ENCODE measurements at regions not wholly inside any gene's neighbourhood (a gene's known extent, or its start where the extent isn't known, plus 50 kb on each side); places are given as distances from the start of the nearest gene placed in this dataset.

GRCh38 chr3:135310317-135310716 is 515.3 kb downstream of the EPHB1 start:
- no peak for DNase-seq

GRCh38 chr3:135311699-135312098 is 516.6 kb downstream of the EPHB1 start:
- DNase-seq = no peak

- DNase-seq = no peak
Measured at GRCh38 chr3:135314237-135314636, 519.2 kb downstream of the EPHB1 start.

GRCh38 chr3:135324301-135324700 is 529.2 kb downstream of the EPHB1 start:
- DNase-seq = no peak

GRCh38 chr3:135325096-135325495 is 530.0 kb downstream of the EPHB1 start:
- no peak for DNase-seq

- DNase-seq = no peak
Measured at GRCh38 chr3:135325726-135326235, 530.7 kb downstream of the EPHB1 start.

- no peak for DNase-seq
Measured at GRCh38 chr3:135326851-135327250, 531.8 kb downstream of the EPHB1 start.

- DNase-seq = no peak
Measured at GRCh38 chr3:135328036-135328435, 533.0 kb downstream of the EPHB1 start.

GRCh38 chr3:135329479-135329878 is 534.4 kb downstream of the EPHB1 start:
- no peak for DNase-seq

- DNase-seq = no peak
Measured at GRCh38 chr3:135337192-135337591, 542.1 kb downstream of the EPHB1 start.

GRCh38 chr3:135348690-135349089 is 553.6 kb downstream of the EPHB1 start:
- no peak for DNase-seq

GRCh38 chr3:135349254-135349948 is 554.3 kb downstream of the EPHB1 start:
- DNase-seq = no peak

- no peak for DNase-seq
Measured at GRCh38 chr3:135352213-135352612, 557.2 kb downstream of the EPHB1 start.

- DNase-seq = no peak
Measured at GRCh38 chr3:135362889-135363288, 567.8 kb downstream of the EPHB1 start.

- no peak for DNase-seq
Measured at GRCh38 chr3:135364676-135365075, 569.6 kb downstream of the EPHB1 start.

- no peak for DNase-seq
Measured at GRCh38 chr3:135366816-135367215, 571.8 kb downstream of the EPHB1 start.

GRCh38 chr3:135368316-135368715 is 573.3 kb downstream of the EPHB1 start:
- no peak for DNase-seq

- DNase-seq = no peak
Measured at GRCh38 chr3:135368781-135369180, 573.7 kb downstream of the EPHB1 start.

GRCh38 chr3:135374571-135374970 is 579.5 kb downstream of the EPHB1 start:
- no peak for DNase-seq

- DNase-seq = no peak
Measured at GRCh38 chr3:135382188-135382587, 583.3 kb upstream of the PPP2R3A start.

- DNase-seq = no peak
Measured at GRCh38 chr3:135382621-135383020, 582.9 kb upstream of the PPP2R3A start.

GRCh38 chr3:135383301-135383700 is 582.2 kb upstream of the PPP2R3A start:
- DNase-seq = no peak

GRCh38 chr3:135392151-135392550 is 573.4 kb upstream of the PPP2R3A start:
- no peak for DNase-seq

- no peak for DNase-seq
Measured at GRCh38 chr3:135393159-135393558, 572.4 kb upstream of the PPP2R3A start.

- DNase-seq = no peak
Measured at GRCh38 chr3:135393898-135394525, 571.5 kb upstream of the PPP2R3A start.
